ENCODE measurements at regions not wholly inside any gene's neighbourhood (a gene's known extent, or its start where the extent isn't known, plus 50 kb on each side); places are given as distances from the start of the nearest gene placed in this dataset.

GRCh38 chr18:67957684-67958083 lies 441.2 kb upstream of the DSEL start:
- no peaks in the 10 kb centered on the region for H3K9me3 ChIP-seq
- no peak for DNase-seq (ENCODE audit: low spot score in 2 of 2)
- H3K27me3 ChIP-seq = no peaks in the 10 kb centered on the region
- no peak overlapping the region for H3K4me3 ChIP-seq
- H3K27ac ChIP-seq = no peak overlapping the region
- 89 to 94% methylated on average over 2 of the region's 2 CpGs for WGBS, 2 donors
- TF ChIP-seq CTCF (IDR thresholded peaks at IDR 0.05) (no peak), EP300 (IDR thresholded peaks at IDR 0.05) (no peak), POLR2A (IDR thresholded peaks at IDR 0.05) (no peak)
- no peaks in the 10 kb centered on the region for H3K4me1 ChIP-seq
- no peaks in the 10 kb centered on the region for H3K36me3 ChIP-seq

GRCh38 chr18:67954594-67954993 lies 438.1 kb upstream of the DSEL start:
- TF ChIP-seq CTCF (IDR thresholded peaks at IDR 0.05) (no peak), EP300 (IDR thresholded peaks at IDR 0.05) (no peak), POLR2A (IDR thresholded peaks at IDR 0.05) (no peak)
- Histone ChIP-seq H3K27me3 (no peaks in the 10 kb centered on the region), H3K27ac (no peak overlapping the region), H3K9me3 (no peaks in the 10 kb centered on the region), H3K4me1 (no peaks in the 10 kb centered on the region), H3K36me3 (no peaks in the 10 kb centered on the region), H3K4me3 (no peak overlapping the region)
- 16 to 21% methylated on average over 3 of the region's 3 CpGs for WGBS, 2 donors
- no peak for DNase-seq (ENCODE audit: low spot score in 2 of 2)

- Histone ChIP-seq H3K4me1 (no peaks in the 10 kb centered on the region), H3K36me3 (no peaks in the 10 kb centered on the region), H3K27me3 (no peaks in the 10 kb centered on the region), H3K27ac (no peak overlapping the region), H3K9me3 (no peaks in the 10 kb centered on the region), H3K4me3 (no peak overlapping the region)
- TF ChIP-seq POLR2A (IDR thresholded peaks at IDR 0.05) (no peak), CTCF (IDR thresholded peaks at IDR 0.05) (no peak), EP300 (IDR thresholded peaks at IDR 0.05) (no peak)
- 66 to 80% methylated on average over 7 of the region's 7 CpGs for WGBS, 2 donors
- no peak for DNase-seq (ENCODE audit: low spot score in 2 of 2)
These were observed 434.6 kb upstream of the DSEL start for GRCh38 chr18:67951137-67951536.

GRCh38 chr18:67938660-67939059 lies 422.1 kb upstream of the DSEL start:
- WGBS, 2 donors = 67 to 71% methylated on average over 3 of the region's 3 CpGs

DNA sequence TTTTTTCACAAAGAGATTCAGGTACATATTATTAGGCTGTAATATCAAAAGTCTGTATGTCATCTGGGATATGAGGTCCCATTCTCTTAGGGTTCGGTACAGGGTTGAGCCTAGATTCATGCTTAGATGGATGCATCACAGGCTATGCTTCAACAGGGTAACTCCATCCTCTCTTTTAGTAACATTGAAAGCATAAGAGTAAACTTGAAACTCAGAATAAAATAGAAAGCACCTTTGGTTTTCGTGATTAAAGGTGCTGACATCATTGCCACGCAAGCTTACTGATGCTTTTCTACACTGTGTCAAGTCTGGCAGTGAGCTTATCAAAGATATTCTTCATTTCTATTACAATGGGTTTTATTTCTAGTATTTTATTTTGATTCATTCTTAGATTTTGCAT lies 419.1 kb upstream of the DSEL start:
- Histone ChIP-seq H3K27me3 (no peaks in the 10 kb centered on the region), H3K9me3 (no peaks in the 10 kb centered on the region), H3K4me1 (no peaks in the 10 kb centered on the region), H3K4me3 (no peak overlapping the region), H3K36me3 (no peaks in the 10 kb centered on the region), H3K27ac (no peak overlapping the region)
- no peak for TF ChIP-seq EP300 (IDR thresholded peaks at IDR 0.05)
- TF ChIP-seq CTCF (IDR thresholded peaks at IDR 0.05) = no peak
- no peak for TF ChIP-seq POLR2A (IDR thresholded peaks at IDR 0.05)
- DNase-seq (ENCODE audit: low spot score in 2 of 2) = no peak
- 94% methylated on average over 3 of the region's 3 CpGs for WGBS, 2 donors

More at GRCh38 chr18:67938660-67939059, 422.1 kb upstream of the DSEL start:
- TF ChIP-seq POLR2A (IDR thresholded peaks at IDR 0.05) (no peak), EP300 (IDR thresholded peaks at IDR 0.05) (no peak)
- no peak overlapping the region for H3K4me3 ChIP-seq
- no peaks in the 10 kb centered on the region for H3K27me3 ChIP-seq
- no peaks in the 10 kb centered on the region for H3K4me1 ChIP-seq
- H3K27ac ChIP-seq = no peak overlapping the region
- no peaks in the 10 kb centered on the region for H3K36me3 ChIP-seq
- no peak for DNase-seq (ENCODE audit: low spot score in 2 of 2)
- H3K9me3 ChIP-seq = no peaks in the 10 kb centered on the region

GRCh38 chr18:67933271-67933670 lies 416.8 kb upstream of the DSEL start:
- no peaks in the 10 kb centered on the region for H3K27me3 ChIP-seq
- no peak overlapping the region for H3K4me3 ChIP-seq
- DNase-seq (ENCODE audit: low spot score in 2 of 2) = no peak
- TF ChIP-seq CTCF (IDR thresholded peaks at IDR 0.05) (no peak), POLR2A (IDR thresholded peaks at IDR 0.05) (no peak), EP300 (IDR thresholded peaks at IDR 0.05) (no peak)
- no peak overlapping the region for H3K27ac ChIP-seq
- WGBS, 2 donors = 46 to 63% methylated on average over 1 of the region's 1 CpG
- no peaks in the 10 kb centered on the region for H3K36me3 ChIP-seq
- H3K9me3 ChIP-seq = no peaks in the 10 kb centered on the region
- H3K4me1 ChIP-seq = no peaks in the 10 kb centered on the region
